HG03159 (cell line): ENCODE measurements at regions not wholly inside any gene's neighbourhood (a gene's known extent, or its start where the extent isn't known, plus 50 kb on each side); places are given as distances from the start of the nearest gene placed in this dataset.

Experiments
- ATAC-seq: cut with Tn5 transposase; IDR thresholded peaks from one replicate; pipeline ENCODE4 v1.9.1; 2021; ENCODE audit warnings: mild to moderate bottlenecking, moderate library complexity; ENCODE audit not compliant: unreplicated experiment

DNA sequence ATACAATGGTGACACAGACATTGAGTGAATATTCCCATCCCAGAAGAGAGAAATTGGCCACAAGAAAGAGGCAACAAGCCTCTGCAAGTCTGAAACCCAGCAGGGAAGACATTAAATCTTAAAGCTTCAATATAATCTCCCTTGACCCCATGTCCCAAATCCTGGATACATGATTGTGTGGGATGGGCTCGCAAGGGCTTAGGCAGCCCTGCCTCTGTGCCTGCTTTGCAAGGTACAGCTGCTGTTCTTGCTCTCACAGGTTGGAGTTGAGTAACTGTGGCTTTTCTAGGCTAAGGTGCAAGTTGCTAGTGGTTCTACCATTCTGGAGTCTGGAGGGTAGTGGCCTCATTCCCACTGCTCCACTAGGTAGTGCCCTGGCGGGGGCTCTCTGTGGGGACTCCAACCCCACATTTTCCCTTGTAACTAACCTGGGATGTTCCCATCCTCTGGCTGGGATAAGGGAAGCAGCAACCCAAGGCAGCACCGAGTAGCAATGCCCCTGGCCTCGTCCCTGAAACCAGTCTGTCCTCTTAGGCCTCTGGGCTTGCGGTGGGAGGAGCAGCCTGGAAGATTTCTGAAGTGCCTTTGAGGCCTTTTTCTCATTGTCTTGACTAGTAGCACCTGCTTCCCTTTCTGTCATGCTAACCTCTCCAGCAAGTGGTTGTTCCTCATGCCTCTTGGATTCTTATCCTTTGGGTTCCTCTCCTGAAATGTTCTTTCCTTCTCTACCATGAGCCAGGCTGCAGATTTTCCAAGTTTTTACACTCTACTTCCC is 90.0 kb downstream of the FAM174B start:
- ATAC-seq: no peak

GRCh38 chr15:92561754-92562153 is 93.8 kb downstream of the FAM174B start:
- no peak for ATAC-seq

DNA sequence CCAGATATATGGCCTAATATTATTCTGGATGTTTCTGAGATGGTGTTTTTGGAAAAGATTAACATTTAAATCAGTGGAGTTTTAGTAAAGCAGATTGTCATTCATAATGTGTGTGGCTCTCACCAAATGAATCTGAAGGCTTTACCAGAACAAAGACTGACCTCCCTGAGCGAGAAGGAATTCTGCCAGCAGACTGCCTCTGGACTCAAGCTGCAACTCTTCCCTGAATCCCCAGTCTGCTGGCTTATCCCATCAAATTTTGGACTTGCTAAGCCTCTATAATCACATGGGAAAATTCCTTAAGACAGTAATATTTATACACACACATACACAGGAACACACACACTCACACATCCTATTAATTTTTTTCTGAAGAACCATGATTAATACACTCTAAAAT is 102.3 kb downstream of the FAM174B start:
- ATAC-seq: no peak

DNA sequence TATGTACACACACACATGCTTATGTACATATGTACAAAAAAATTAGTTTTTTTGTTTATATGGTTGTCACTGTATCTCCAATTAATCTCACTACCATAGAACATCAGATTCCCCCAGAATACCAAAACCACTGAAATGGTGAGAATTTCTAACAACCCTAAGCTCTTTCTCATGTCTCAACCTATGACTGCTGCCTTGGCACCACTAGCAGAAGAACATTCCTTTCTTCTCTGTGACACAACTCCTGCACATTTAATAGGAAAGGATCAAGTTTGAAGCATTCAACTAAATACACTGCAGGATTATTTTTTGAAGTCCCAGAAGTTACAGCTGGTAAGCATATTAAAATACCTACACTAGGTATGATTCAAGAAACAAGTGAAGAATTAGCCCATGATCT is 109.6 kb downstream of the FAM174B start:
- ATAC-seq: no peak

DNA sequence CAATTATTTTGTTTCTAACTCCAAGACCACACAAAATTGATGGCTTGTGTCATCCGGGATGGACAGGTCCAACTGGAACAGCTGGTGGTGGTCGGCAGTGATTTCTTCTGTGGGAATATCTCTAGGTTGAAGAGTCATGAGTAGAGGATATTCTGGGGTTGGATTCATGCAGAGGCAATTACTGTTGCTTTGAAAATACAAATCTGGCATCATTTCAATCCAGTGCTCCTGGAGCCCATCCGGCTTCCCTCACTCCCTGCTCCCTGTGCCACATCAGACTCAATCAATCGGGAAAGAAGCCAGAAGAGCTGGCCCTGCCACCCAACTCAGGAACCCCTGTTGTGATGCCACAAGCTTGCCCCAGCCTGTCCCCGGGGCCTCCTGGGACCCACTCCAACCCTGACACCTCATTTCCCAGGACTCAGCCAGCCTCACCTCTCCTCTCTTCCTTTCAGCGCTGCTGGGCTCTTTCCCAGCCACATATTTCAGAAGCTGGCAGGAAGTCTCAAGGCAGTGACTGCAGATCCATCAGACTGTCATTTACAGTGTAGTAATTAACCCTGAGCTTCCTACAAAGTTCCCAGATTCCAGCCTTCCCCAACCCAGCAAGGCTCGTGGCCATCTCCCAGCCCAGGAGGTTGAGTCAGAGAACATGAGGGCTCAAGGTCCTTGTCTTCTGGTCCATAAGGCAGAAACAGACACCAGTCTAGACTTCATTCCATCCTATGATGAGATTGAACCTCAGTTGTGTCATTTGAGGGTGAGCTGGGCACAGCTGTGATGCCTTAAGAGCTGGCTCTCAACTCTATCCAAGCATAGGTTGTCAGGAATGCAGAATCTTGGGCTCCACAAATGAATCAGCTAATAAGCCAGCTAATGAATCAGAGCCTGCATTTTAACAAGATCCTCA is 114.0 kb downstream of the FAM174B start:
- ATAC-seq: no peak

DNA sequence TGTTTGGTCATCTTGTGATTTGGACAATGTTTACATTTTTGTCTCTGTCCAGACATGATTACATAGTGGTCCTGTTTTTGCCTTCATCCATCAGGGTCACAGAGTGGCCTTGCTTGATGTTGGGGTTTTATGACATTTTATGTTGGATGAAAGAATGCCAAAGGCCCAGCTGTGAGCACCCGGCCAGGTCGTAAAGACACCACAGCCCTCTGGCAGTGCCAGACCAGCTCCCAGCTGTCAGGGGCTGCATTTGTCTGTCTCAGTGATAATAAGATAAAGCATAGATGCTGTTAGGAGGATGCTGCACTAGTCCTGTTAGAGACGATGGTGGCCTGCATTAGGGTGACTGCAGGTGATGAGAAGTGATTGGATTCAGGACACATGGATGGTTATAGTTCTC is 117.5 kb downstream of the FAM174B start:
- no peak for ATAC-seq

DNA sequence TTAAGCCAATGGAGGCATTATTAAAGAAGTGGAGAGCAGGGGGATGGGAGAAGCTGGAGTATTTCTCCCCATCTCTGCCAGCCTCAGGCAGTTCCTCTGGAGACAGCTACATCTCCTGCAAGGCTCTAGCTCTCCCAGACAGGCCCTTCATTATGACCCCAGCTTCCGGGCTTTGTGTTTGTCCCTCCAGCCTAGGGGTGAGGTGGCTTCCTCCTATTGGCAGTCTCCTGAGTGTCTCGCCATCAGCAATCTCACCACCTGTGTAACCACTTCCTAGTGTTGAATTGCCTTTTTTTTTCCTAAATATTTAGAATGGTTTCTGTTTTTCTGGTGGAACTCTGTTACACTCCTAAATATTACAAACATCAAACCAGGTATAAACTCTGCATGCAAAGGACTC is 122.3 kb downstream of the FAM174B start:
- no peak for ATAC-seq

- ATAC-seq: no peak
These were observed 124.2 kb downstream of the FAM174B start for GRCh38 chr15:92531406-92531805.

GRCh38 chr15:92528736-92529135 is 126.8 kb downstream of the FAM174B start:
- ATAC-seq: no peak

- ATAC-seq: no peak
These were observed 128.4 kb downstream of the FAM174B start for GRCh38 chr15:92527197-92527596.

- ATAC-seq: no peak
These were observed 129.8 kb downstream of the FAM174B start for GRCh38 chr15:92525758-92526245.

GRCh38 chr15:92524874-92525565 is 130.6 kb downstream of the FAM174B start:
- ATAC-seq: no peak

DNA sequence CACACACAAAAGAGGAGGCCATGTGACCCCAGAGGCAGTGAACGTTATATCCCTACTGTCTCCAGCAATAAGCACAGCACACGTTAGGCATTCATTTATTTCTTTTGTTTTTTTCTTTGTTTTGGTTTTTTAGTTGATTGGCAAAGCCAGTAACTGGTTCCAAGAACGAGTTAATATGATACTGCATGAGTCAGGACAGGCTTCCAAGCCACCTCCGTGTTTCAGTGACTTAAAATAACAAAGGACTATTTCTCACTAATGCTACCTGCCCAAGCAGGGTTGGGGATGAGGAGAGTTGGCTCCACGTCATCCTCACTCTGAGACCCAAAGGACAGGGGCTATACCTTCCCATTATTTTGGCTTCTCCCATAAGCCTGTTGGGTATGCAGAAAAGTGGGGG is 130.5 kb downstream of the ST8SIA2 start:
- ATAC-seq: no peak

DNA sequence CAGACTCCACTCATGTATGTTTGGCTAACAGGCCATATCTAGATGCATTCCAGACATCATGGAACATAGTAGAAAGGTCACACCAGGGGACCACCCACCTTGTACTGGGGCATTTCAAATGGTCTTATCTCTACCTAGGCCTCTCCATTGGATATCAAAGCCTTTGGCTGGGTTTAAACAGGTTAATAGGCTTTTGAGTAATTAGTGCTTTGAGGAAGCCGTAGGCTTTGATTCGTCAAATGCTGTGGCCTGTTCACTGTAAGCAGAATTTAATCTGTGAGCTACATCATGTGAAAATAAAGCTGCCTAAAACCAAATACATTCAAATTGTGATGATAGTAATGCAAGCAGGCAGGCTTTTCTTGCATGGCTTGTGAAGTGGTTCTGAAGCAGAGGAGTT is 129.5 kb downstream of the ST8SIA2 start:
- ATAC-seq: no peak

GRCh38 chr15:92521624-92522008 is 127.9 kb downstream of the ST8SIA2 start:
- peak; percentile 90 for ATAC-seq

GRCh38 chr15:92520914-92521623 is 127.4 kb downstream of the ST8SIA2 start:
- ATAC-seq: peak; percentile 30

GRCh38 chr15:92519709-92520108 is 126.0 kb downstream of the ST8SIA2 start:
- ATAC-seq: no peak
